Upper lobe of right lung (tissue), 1 donor: ENCODE measurements at regions not wholly inside any gene's neighbourhood (a gene's known extent, or its start where the extent isn't known, plus 50 kb on each side); places are given as distances from the start of the nearest gene placed in this dataset.

Experiments used
- ATAC-seq: fragments of 200-7000 bp; cut with Tn5 transposase; one replicate; pipeline ENCODE4 v1.9.1; 2020; ENCODE audit warnings: mild to moderate bottlenecking, moderate library complexity
- DNase-seq: peaks from one replicate; pipeline ENCODE4 v3.0.0-alpha.2; 2020
- H3K27ac ChIP-seq: fragments of 200-600 bp; one replicate; pipeline ENCODE4 v1.8.0; 2022
- H3K27me3 ChIP-seq: fragments of 200-600 bp; one replicate; pipeline ENCODE4 v1.8.0; 2022; ENCODE audit warnings: mild to moderate bottlenecking
- H3K36me3 ChIP-seq: fragments of 200-600 bp; one replicate; pipeline ENCODE4 v1.8.0; 2022
- H3K4me1 ChIP-seq: fragments of 200-600 bp; one replicate; pipeline ENCODE4 v1.8.0; 2022
- H3K4me3 ChIP-seq: fragments of 200-600 bp; one replicate; pipeline ENCODE4 v1.8.0; 2022; ENCODE audit warnings: mild to moderate bottlenecking
- H3K9me3 ChIP-seq: fragments of 200-600 bp; one replicate; pipeline ENCODE4 v1.8.0; 2022
- CTCF ChIP-seq: fragments of 200-600 bp; IDR thresholded peaks from one replicate; pipeline ENCODE4 v1.8.0; 2022; ENCODE audit warnings: antibody characterized with exemption
- intact Hi-C: fragments of 100-400 bp; cut with DNase I; formaldehyde crosslinking; loops from one replicate; pipeline ENCODE4 v1.11.0; 2022
- donor health status: DM: no; HTN: yes; CAD: no; lungs with severe emphysema.

GRCh38 chr11:59273373-59273841 is 60.7 kb upstream of the MPEG1 start:
- no peaks in the 10 kb centered on the region for H3K36me3 ChIP-seq
- H3K4me3 ChIP-seq, result no peak overlapping the region
- H3K4me1 ChIP-seq, result no peaks in the 10 kb centered on the region
- H3K27ac ChIP-seq, result no peak overlapping the region
- peak; percentile 87 for ATAC-seq
- no peak for DNase-seq
- TF ChIP-seq CTCF, result no peak
- H3K27me3 ChIP-seq, result no peaks in the 10 kb centered on the region
- no peaks in the 10 kb centered on the region for H3K9me3 ChIP-seq
- intact Hi-C loops, result no loop called here

GRCh38 chr11:59272771-59273372 is 60.1 kb upstream of the MPEG1 start:
- H3K4me1 ChIP-seq, result no peaks in the 10 kb centered on the region
- ATAC-seq, result no peak
- no peak overlapping the region for H3K27ac ChIP-seq
- no peaks in the 10 kb centered on the region for H3K9me3 ChIP-seq
- no peaks in the 10 kb centered on the region for H3K36me3 ChIP-seq
- intact Hi-C loops, result no loop called here
- no peaks in the 10 kb centered on the region for H3K27me3 ChIP-seq
- no peak overlapping the region for H3K4me3 ChIP-seq
- TF ChIP-seq CTCF, result no peak
- DNase-seq, result no peak

GRCh38 chr11:59271811-59272327 is 59.1 kb upstream of the MPEG1 start:
- intact Hi-C loops, result no loop called here
- no peaks in the 10 kb centered on the region for H3K4me1 ChIP-seq
- TF ChIP-seq CTCF, result no peak
- no peaks in the 10 kb centered on the region for H3K27me3 ChIP-seq
- H3K9me3 ChIP-seq, result no peaks in the 10 kb centered on the region
- ATAC-seq (no peak), DNase-seq (no peak)
- H3K36me3 ChIP-seq, result no peaks in the 10 kb centered on the region
- no peak overlapping the region for H3K27ac ChIP-seq
- no peak overlapping the region for H3K4me3 ChIP-seq

- Histone ChIP-seq H3K27me3 (no peaks in the 10 kb centered on the region), H3K36me3 (no peaks in the 10 kb centered on the region), H3K4me1 (no peaks in the 10 kb centered on the region), H3K4me3 (no peak overlapping the region), H3K27ac (no peak overlapping the region), H3K9me3 (no peaks in the 10 kb centered on the region)
- TF ChIP-seq CTCF, result no peak
- no peak for DNase-seq
- no peak for ATAC-seq
- intact Hi-C loops, result no loop called here
These were observed 58.6 kb upstream of the MPEG1 start for GRCh38 chr11:59271247-59271755.

GRCh38 chr11:59267736-59268475 is 55.2 kb upstream of the MPEG1 start:
- no peak for DNase-seq
- no peaks in the 10 kb centered on the region for H3K27me3 ChIP-seq
- H3K4me1 ChIP-seq, result no peaks in the 10 kb centered on the region
- no peak for TF ChIP-seq CTCF
- no peaks in the 10 kb centered on the region for H3K36me3 ChIP-seq
- H3K27ac ChIP-seq, result no peak overlapping the region
- H3K9me3 ChIP-seq, result no peaks in the 10 kb centered on the region
- H3K4me3 ChIP-seq, result no peak overlapping the region
- no peak for ATAC-seq
- intact Hi-C loops, result no loop called here
